ENCODE measurements at regions not wholly inside any gene's neighbourhood (a gene's known extent, or its start where the extent isn't known, plus 50 kb on each side); places are given as distances from the start of the nearest gene placed in this dataset.

GRCh38 chr6:122524056-122524455 lies 52.4 kb upstream of the SERINC1 start:
- TF ChIP-seq CTCF (IDR thresholded peaks at IDR 0.05; ENCODE audit: insufficient read depth, low read length), result no peak
- no peak for DNase-seq (ENCODE audit: low read depth)
- H3K4me3 ChIP-seq (ENCODE audit: low read depth, low read length), result no peak overlapping the region

- no peak overlapping the region for H3K4me3 ChIP-seq (ENCODE audit: low read depth, low read length)
- peak; percentile 80 for DNase-seq (ENCODE audit: low read depth)
- peak; percentile 96 for TF ChIP-seq CTCF (IDR thresholded peaks at IDR 0.05; ENCODE audit: insufficient read depth, low read length)
Observed at GRCh38 chr6:122530440-122531046, 58.9 kb upstream of the SERINC1 start.

DNA sequence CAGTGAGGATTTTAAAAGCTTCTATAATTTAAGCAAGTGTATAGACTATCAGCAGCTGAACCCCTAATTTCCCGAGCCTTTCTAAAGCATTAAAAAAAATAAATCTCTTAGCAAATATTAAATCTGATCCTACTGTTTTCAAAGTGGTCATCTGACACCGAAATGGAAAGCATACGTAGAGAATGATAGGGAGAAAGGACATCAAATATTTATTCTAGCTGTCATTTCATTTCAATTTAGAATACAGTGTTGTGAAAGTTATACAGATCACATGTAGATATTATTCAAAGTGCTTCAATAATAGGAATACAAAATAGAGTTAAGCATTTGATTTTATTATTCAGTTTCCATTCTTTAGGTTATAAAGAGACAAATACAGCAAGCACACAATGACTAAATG lies 61.9 kb upstream of the PKIB start:
- no peak for DNase-seq (ENCODE audit: low read depth)
- H3K4me3 ChIP-seq (ENCODE audit: low read depth, low read length), result no peak overlapping the region
- no peak for TF ChIP-seq CTCF (IDR thresholded peaks at IDR 0.05; ENCODE audit: insufficient read depth, low read length)

- H3K4me3 ChIP-seq (ENCODE audit: low read depth, low read length), result no peak overlapping the region
- no peak for DNase-seq (ENCODE audit: low read depth)
- no peak for TF ChIP-seq CTCF (IDR thresholded peaks at IDR 0.05; ENCODE audit: insufficient read depth, low read length)
Observed at GRCh38 chr6:122548820-122549219, 61.4 kb upstream of the PKIB start.

GRCh38 chr6:122553697-122554096 lies 56.5 kb upstream of the PKIB start:
- no peak for TF ChIP-seq CTCF (IDR thresholded peaks at IDR 0.05; ENCODE audit: insufficient read depth, low read length)
- DNase-seq (ENCODE audit: low read depth), result no peak
- H3K4me3 ChIP-seq (ENCODE audit: low read depth, low read length), result no peak overlapping the region

- no peak overlapping the region for H3K4me3 ChIP-seq (ENCODE audit: low read depth, low read length)
- no peak for TF ChIP-seq CTCF (IDR thresholded peaks at IDR 0.05; ENCODE audit: insufficient read depth, low read length)
- DNase-seq (ENCODE audit: low read depth), result no peak
Observed at GRCh38 chr6:122555561-122555960, 54.6 kb upstream of the PKIB start.

- no peak for TF ChIP-seq CTCF (IDR thresholded peaks at IDR 0.05; ENCODE audit: insufficient read depth, low read length)
- no peak for DNase-seq (ENCODE audit: low read depth)
- no peak overlapping the region for H3K4me3 ChIP-seq (ENCODE audit: low read depth, low read length)
Observed at GRCh38 chr6:122558080-122558479, 52.1 kb upstream of the PKIB start.
